DND-41 (cell line): ENCODE measurements at regions not wholly inside any gene's neighbourhood (a gene's known extent, or its start where the extent isn't known, plus 50 kb on each side); places are given as distances from the start of the nearest gene placed in this dataset.

Experiments
- ATAC-seq: fragments of 200-7000 bp; cut with Tn5 transposase; 3 replicates; pipeline ENCODE4 v1.9.1; 2021; ENCODE audit warnings: low read depth; ENCODE audit not compliant: insufficient read depth
- DNase-seq: peaks from one replicate; pipeline ENCODE4 v3.0.0-alpha.2; 2020
- H2AFZ ChIP-seq: 2 replicates; pipeline ENCODE4 v1.6.0; 2012; ENCODE audit warnings: low read depth, low read length
- H3K27ac ChIP-seq: 2 replicates; pipeline ENCODE4 v1.5.1; 2012; ENCODE audit warnings: low read length, inconsistent platforms
- H3K27me3 ChIP-seq: fragments of 200-600 bp; sonication (generic); 2 replicates; pipeline ENCODE4 v1.6.0; 2012; ENCODE audit warnings: low read length, mild to moderate bottlenecking, inconsistent platforms; ENCODE audit not compliant: insufficient read depth, poor library complexity
- H3K36me3 ChIP-seq: 2 replicates; pipeline ENCODE4 v1.5.1; 2012; ENCODE audit warnings: low read length, inconsistent platforms; ENCODE audit not compliant: insufficient read depth
- H3K4me1 ChIP-seq: 2 replicates; pipeline ENCODE4 v1.5.1; 2012; ENCODE audit warnings: mild to moderate bottlenecking, low read length; ENCODE audit not compliant: insufficient read depth
- H3K4me2 ChIP-seq: 2 replicates; pipeline ENCODE4 v1.6.0; 2012; ENCODE audit warnings: mild to moderate bottlenecking, moderate library complexity, low read length, inconsistent platforms; ENCODE audit not compliant: insufficient read depth
- H3K4me3 ChIP-seq, 2 experiments: fragments of 200-600 bp in 1 of 2; shearing (Covaris generic) in 1 of 2; 2 replicates each; pipeline ENCODE4 v1.5.1; 2012 to 2016; ENCODE audit warnings: inconsistent platforms in 2 of 2, low read length in 2 of 2, mild to moderate bottlenecking in 2 of 2, low read depth in 1 of 2, moderate library complexity in 1 of 2
- H3K79me2 ChIP-seq: 2 replicates; pipeline ENCODE4 v1.6.0; 2012; ENCODE audit warnings: low read length, inconsistent platforms; ENCODE audit not compliant: insufficient read depth
- H3K9ac ChIP-seq: 2 replicates; pipeline ENCODE4 v1.6.0; 2012; ENCODE audit warnings: low read depth, mild to moderate bottlenecking, inconsistent platforms, low read length, moderate library complexity
- H3K9me3 ChIP-seq: 2 replicates; pipeline ENCODE4 v1.5.1; 2012; ENCODE audit warnings: low read length, moderate library complexity, mild to moderate bottlenecking, inconsistent platforms; ENCODE audit not compliant: insufficient read depth, severe bottlenecking
- H4K20me1 ChIP-seq: 2 replicates; pipeline ENCODE4 v1.6.0; 2012; ENCODE audit warnings: low read length; ENCODE audit not compliant: insufficient read depth
- EZH2 ChIP-seq: IDR thresholded peaks from 3 replicates; pipeline ENCODE4 v1.6.1; 2012; ENCODE audit warnings: borderline replicate concordance, low read depth, mild to moderate bottlenecking, moderate library complexity, low read length, inconsistent platforms; ENCODE audit not compliant: severe bottlenecking
- TF ChIP-seq, protein P1 (sequence below): IDR thresholded peaks from 2 replicates; pipeline ENCODE4 v1.5.1; 2012; ENCODE audit warnings: borderline replicate concordance, low read length, moderate library complexity, mild to moderate bottlenecking; ENCODE audit not compliant: poor library complexity, severe bottlenecking; ENCODE audit errors: extremely low read depth

DNA sequence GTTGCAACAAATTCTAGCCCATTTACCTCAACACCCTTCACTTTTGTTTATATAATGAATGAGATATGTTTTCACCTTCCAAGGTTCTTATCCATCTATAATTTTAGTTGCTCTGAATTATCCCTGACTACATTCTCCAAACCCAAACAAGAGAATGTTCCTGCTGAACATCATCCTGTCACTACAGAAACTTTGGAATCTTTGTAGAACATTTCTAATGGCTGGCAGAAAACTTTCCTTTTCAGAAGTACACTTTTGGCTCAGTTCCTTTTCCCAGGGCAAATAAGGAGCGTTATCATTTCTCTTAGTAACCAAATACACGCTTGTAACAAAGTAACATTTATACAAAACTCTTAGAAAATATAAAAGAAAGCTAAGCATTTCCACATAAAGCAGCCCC is 860.6 kb upstream of the SEMA6A start:
- Histone ChIP-seq H3K27ac (no peak overlapping the region), H2AFZ (no peak overlapping the region), H3K4me1 (no peaks in the 10 kb centered on the region), H3K4me2 (no peak overlapping the region), H3K79me2 (no peaks in the 10 kb centered on the region), H3K4me3 (no peak overlapping the region), H3K9me3 (no peaks in the 10 kb centered on the region), H3K9ac (no peak overlapping the region), H3K36me3 (no peaks in the 10 kb centered on the region), H4K20me1 (no peaks in the 10 kb centered on the region), H3K27me3 (no peaks in the 10 kb centered on the region)
- TF ChIP-seq, protein P1, sequence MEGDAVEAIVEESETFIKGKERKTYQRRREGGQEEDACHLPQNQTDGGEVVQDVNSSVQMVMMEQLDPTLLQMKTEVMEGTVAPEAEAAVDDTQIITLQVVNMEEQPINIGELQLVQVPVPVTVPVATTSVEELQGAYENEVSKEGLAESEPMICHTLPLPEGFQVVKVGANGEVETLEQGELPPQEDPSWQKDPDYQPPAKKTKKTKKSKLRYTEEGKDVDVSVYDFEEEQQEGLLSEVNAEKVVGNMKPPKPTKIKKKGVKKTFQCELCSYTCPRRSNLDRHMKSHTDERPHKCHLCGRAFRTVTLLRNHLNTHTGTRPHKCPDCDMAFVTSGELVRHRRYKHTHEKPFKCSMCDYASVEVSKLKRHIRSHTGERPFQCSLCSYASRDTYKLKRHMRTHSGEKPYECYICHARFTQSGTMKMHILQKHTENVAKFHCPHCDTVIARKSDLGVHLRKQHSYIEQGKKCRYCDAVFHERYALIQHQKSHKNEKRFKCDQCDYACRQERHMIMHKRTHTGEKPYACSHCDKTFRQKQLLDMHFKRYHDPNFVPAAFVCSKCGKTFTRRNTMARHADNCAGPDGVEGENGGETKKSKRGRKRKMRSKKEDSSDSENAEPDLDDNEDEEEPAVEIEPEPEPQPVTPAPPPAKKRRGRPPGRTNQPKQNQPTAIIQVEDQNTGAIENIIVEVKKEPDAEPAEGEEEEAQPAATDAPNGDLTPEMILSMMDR: no peak
- no peak for TF ChIP-seq EZH2
- no peak for ATAC-seq
- no peak for DNase-seq

GRCh38 chr5:117434254-117434653 is 859.6 kb upstream of the SEMA6A start:
- Histone ChIP-seq H3K4me3 (no peak overlapping the region), H4K20me1 (no peaks in the 10 kb centered on the region), H3K79me2 (no peaks in the 10 kb centered on the region), H3K4me1 (no peaks in the 10 kb centered on the region), H3K27me3 (no peaks in the 10 kb centered on the region), H3K36me3 (no peaks in the 10 kb centered on the region), H3K4me2 (no peak overlapping the region), H3K27ac (no peak overlapping the region), H3K9ac (no peak overlapping the region), H3K9me3 (no peaks in the 10 kb centered on the region), H2AFZ (no peak overlapping the region)
- no peak for DNase-seq
- no peak for ATAC-seq
- TF ChIP-seq, protein P1: no peak
- no peak for TF ChIP-seq EZH2

- Histone ChIP-seq H3K9me3 (no peaks in the 10 kb centered on the region), H4K20me1 (no peaks in the 10 kb centered on the region), H3K79me2 (no peaks in the 10 kb centered on the region), H3K4me3 (no peak overlapping the region), H3K9ac (no peak overlapping the region), H3K27ac (no peak overlapping the region), H2AFZ (no peak overlapping the region), H3K27me3 (no peaks in the 10 kb centered on the region), H3K4me2 (no peak overlapping the region), H3K36me3 (no peaks in the 10 kb centered on the region), H3K4me1 (no peaks in the 10 kb centered on the region)
- ATAC-seq: no peak
- DNase-seq: no peak
- TF ChIP-seq, protein P1: no peak
- no peak for TF ChIP-seq EZH2
Observed at GRCh38 chr5:117433818-117434217, 859.2 kb upstream of the SEMA6A start.

DNA sequence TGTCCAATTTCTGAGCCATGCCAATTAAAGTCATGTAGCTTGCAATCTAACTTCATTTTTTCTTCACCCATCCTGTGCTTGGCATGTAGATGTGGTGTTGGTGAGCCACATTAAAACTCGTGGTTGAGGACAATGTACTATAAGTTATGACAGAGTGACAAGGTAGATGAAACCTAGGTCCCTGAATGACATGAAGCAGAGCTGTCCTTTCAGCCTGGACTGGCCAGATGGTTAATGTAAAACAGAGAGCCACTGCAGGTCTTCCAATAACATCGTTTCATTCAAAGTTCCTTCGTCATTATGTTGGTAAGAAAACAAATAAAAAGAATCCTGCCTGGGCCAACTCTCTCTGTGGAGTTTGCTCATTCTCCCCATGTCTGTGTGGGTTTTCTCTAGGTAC is 856.5 kb upstream of the SEMA6A start:
- ATAC-seq (no peak), DNase-seq (no peak)
- Histone ChIP-seq H3K4me2 (no peak overlapping the region), H3K36me3 (no peaks in the 10 kb centered on the region), H3K9me3 (no peaks in the 10 kb centered on the region), H3K27me3 (no peaks in the 10 kb centered on the region), H3K4me1 (no peaks in the 10 kb centered on the region), H4K20me1 (no peaks in the 10 kb centered on the region), H3K4me3 (no peak overlapping the region), H3K9ac (no peak overlapping the region), H3K79me2 (no peaks in the 10 kb centered on the region), H2AFZ (no peak overlapping the region), H3K27ac (no peak overlapping the region)
- no peak for TF ChIP-seq EZH2
- TF ChIP-seq, protein P1: no peak
